ENCODE measurements at regions not wholly inside any gene's neighbourhood (a gene's known extent, or its start where the extent isn't known, plus 50 kb on each side); places are given as distances from the start of the nearest gene placed in this dataset.

GRCh38 chr1:83095570-83095969, 903.4 kb downstream of the TTLL7 start:
- TF ChIP-seq CTCF (IDR thresholded peaks at IDR 0.05) (no peak), POLR2A (IDR thresholded peaks at IDR 0.05) (no peak), POLR2AphosphoS5 (IDR thresholded peaks at IDR 0.05) (no peak)
